PC-3 (cell line): ENCODE measurements at regions not wholly inside any gene's neighbourhood (a gene's known extent, or its start where the extent isn't known, plus 50 kb on each side); places are given as distances from the start of the nearest gene placed in this dataset.

Experiments used
- ATAC-seq: fragments of 200-7000 bp; cut with Tn5 transposase; 2 replicates; pipeline ENCODE4 v1.9.1; 2020; ENCODE audit warnings: mild to moderate bottlenecking, moderate library complexity
- BruUV-seq: library from RNA; stranded (reverse); fragments of 400-500 nt; replicated peaks from 2 replicates; lab custom pipeline; 2021; lab: Mats Ljungman, UMichigan
- CTCF ChIA-PET: fragments of 300-600 bp; sonication (Branson Sonifier 250); formaldehyde crosslinking; loops from one replicate; lab custom pipeline; 2022; ENCODE audit warnings: antibody characterized with exemption; lab: Charles Lee
- POLR2A ChIA-PET: fragments of 300-600 bp; sonication (Branson Sonifier 250); formaldehyde crosslinking; loops from one replicate; lab custom pipeline; 2022; ENCODE audit warnings: antibody characterized with exemption; ENCODE audit not compliant: unreplicated experiment; lab: Charles Lee
- DNase-seq: peaks from one replicate; pipeline ENCODE4 v3.0.0-alpha.2; 2015
- H2AFZ ChIP-seq: fragments of 300-600 bp; sonication (generic); 2 replicates; pipeline ENCODE4 v1.6.0; 2016; ENCODE audit warnings: antibody characterized with exemption, low read length
- H3F3A ChIP-seq: fragments of 300-600 bp; sonication (generic); one replicate; pipeline ENCODE4 v1.6.0; 2017; ENCODE audit warnings: antibody characterized with exemption, low read length, control low read depth, mild to moderate bottlenecking; ENCODE audit not compliant: unreplicated experiment
- H3K27ac ChIP-seq: fragments of 300-600 bp; sonication (generic); 2 replicates; pipeline ENCODE4 v1.5.1; 2016; ENCODE audit warnings: mild to moderate bottlenecking, low read length
- H3K27me3 ChIP-seq: fragments of 300-600 bp; sonication (generic); 2 replicates; pipeline ENCODE4 v1.6.1; 2016; ENCODE audit warnings: low read length, mixed read lengths
- H3K36me3 ChIP-seq: fragments of 300-600 bp; sonication (generic); 2 replicates; pipeline ENCODE4 v1.6.1; 2016; ENCODE audit warnings: low read depth, mixed run types, low read length, mixed read lengths
- H3K4me1 ChIP-seq: fragments of 300-600 bp; sonication (generic); 2 replicates; pipeline ENCODE4 v1.5.1; 2016; ENCODE audit warnings: low read length; ENCODE audit not compliant: insufficient read depth
- H3K4me2 ChIP-seq: fragments of 300-600 bp; sonication (generic); 2 replicates; pipeline ENCODE4 v1.6.0; 2016; ENCODE audit warnings: low read length
- H3K4me3 ChIP-seq: fragments of 300-600 bp; sonication (generic); 2 replicates; pipeline ENCODE4 v1.5.1; 2016; ENCODE audit warnings: mild to moderate bottlenecking, low read length, mixed read lengths
- H3K79me2 ChIP-seq: fragments of 300-600 bp; sonication (generic); 2 replicates; pipeline ENCODE4 v1.6.1; 2017; ENCODE audit warnings: low read length, mixed read lengths
- H3K9ac ChIP-seq: fragments of 300-600 bp; sonication (generic); 2 replicates; pipeline ENCODE4 v1.6.0; 2016; ENCODE audit warnings: mild to moderate bottlenecking, low read length
- H3K9me2 ChIP-seq: fragments of 300-600 bp; sonication (generic); replicated peaks from 2 replicates; pipeline ENCODE4 v1.6.1; 2016; ENCODE audit warnings: mixed run types, low read length, mixed read lengths
- H3K9me3 ChIP-seq: fragments of 300-600 bp; sonication (generic); 2 replicates; pipeline ENCODE4 v1.6.1; 2016; ENCODE audit warnings: low read length, mixed read lengths
- H4K20me1 ChIP-seq: fragments of 300-600 bp; sonication (generic); 2 replicates; pipeline ENCODE4 v1.6.1; 2016; ENCODE audit warnings: low read length, mixed read lengths
- EZH2 ChIP-seq: fragments of 300-600 bp; sonication (generic); IDR thresholded peaks from one replicate; pipeline ENCODE4 v1.6.1; 2017; ENCODE audit warnings: antibody characterized with exemption, mild to moderate bottlenecking, low read length; ENCODE audit not compliant: unreplicated experiment
- EZH2phosphoT487 ChIP-seq: fragments of 300-600 bp; sonication (generic); IDR thresholded peaks from 2 replicates; pipeline ENCODE4 v1.6.1; 2018; ENCODE audit warnings: mild to moderate bottlenecking, antibody characterized with exemption, low read length, borderline replicate concordance
- intact Hi-C: fragments of 100-400 bp; cut with micrococcal nuclease; formaldehyde crosslinking; loops from 2 replicates; pipeline ENCODE4 v1.9.0; 2023
- TF ChIP-seq, protein P1 (sequence below): fragments of 300-600 bp; sonication (generic); conservative IDR thresholded peaks from 2 replicates; pipeline ENCODE4 v1.5.1; 2017; ENCODE audit warnings: antibody characterized with exemption, low read depth, mild to moderate bottlenecking, low read length

GRCh38 chr4:27789773-27790172 is 929.1 kb downstream of the STIM2 start:
- DNase-seq, result peak; percentile 75

DNA sequence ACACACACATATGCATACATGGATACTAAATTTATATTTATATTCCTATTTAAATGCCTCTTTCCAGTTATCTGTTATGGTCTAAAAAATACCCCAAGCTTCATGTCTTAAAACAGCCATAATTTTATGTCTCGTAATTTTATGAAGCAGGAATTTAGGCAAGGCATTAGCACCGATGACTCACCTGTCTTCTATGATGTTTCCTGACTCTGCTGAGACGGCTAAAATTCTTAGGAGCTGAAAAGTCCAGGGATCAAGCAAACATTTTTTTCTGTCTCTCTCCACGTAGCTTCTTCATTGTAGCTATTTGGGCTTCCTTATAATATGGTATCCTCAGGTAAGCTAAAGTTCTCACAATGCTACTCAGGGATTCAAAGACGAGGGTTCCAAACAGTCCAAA is 930.3 kb downstream of the STIM2 start:
- peak overlapping the region; percentile 25; the same call in 1 of the 2 replicates for H3K4me3 ChIP-seq
- ATAC-seq, result peak; percentile 58
- H3F3A ChIP-seq, result no peaks in the 10 kb centered on the region
- H3K27ac ChIP-seq, result peak overlapping the region; percentile 69
- no peaks in the 10 kb centered on the region for H4K20me1 ChIP-seq
- H3K79me2 ChIP-seq, result no peaks in the 10 kb centered on the region
- H3K9me3 ChIP-seq, result no peaks in the 10 kb centered on the region
- intact Hi-C loops, result loop anchor here (2.0 kb wide), 1 partner anchor 76 kb away; no protein-coding TSS in a partner anchor
- BruUV-seq, result no TSS peak
- CTCF ChIA-PET, result no interaction called here
- no peak for TF ChIP-seq EZH2phosphoT487
- TF ChIP-seq, protein P1, sequence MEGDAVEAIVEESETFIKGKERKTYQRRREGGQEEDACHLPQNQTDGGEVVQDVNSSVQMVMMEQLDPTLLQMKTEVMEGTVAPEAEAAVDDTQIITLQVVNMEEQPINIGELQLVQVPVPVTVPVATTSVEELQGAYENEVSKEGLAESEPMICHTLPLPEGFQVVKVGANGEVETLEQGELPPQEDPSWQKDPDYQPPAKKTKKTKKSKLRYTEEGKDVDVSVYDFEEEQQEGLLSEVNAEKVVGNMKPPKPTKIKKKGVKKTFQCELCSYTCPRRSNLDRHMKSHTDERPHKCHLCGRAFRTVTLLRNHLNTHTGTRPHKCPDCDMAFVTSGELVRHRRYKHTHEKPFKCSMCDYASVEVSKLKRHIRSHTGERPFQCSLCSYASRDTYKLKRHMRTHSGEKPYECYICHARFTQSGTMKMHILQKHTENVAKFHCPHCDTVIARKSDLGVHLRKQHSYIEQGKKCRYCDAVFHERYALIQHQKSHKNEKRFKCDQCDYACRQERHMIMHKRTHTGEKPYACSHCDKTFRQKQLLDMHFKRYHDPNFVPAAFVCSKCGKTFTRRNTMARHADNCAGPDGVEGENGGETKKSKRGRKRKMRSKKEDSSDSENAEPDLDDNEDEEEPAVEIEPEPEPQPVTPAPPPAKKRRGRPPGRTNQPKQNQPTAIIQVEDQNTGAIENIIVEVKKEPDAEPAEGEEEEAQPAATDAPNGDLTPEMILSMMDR, result no peak
- no peak for TF ChIP-seq EZH2
- H3K4me2 ChIP-seq, result peak overlapping the region; percentile 65
- no peaks in the 10 kb centered on the region for H3K36me3 ChIP-seq
- peaks cover 53% of the 10 kb centered on the region for H3K4me1 ChIP-seq
- H3K27me3 ChIP-seq, result no peaks in the 10 kb centered on the region
- POLR2A ChIA-PET, result no interaction called here
- H3K9ac ChIP-seq, result no peak overlapping the region
- DNase-seq, result peak; percentile 65
- H3K9me2 ChIP-seq, result no peaks in the 10 kb centered on the region
- H2AFZ ChIP-seq, result no peak overlapping the region

More at GRCh38 chr4:27789773-27790172, 929.1 kb downstream of the STIM2 start:
- no peaks in the 10 kb centered on the region for H3K9me2 ChIP-seq
- H3K4me1 ChIP-seq, result peaks cover 53% of the 10 kb centered on the region
- H3K4me3 ChIP-seq, result peak overlapping the region; percentile 25
- H3K4me2 ChIP-seq, result peak overlapping the region; percentile 65
- no peaks in the 10 kb centered on the region for H3K27me3 ChIP-seq
- BruUV-seq, result no TSS peak
- peak overlapping the region; percentile 13; the same call in 1 of the 2 replicates for H2AFZ ChIP-seq
- no peak overlapping the region for H3K9ac ChIP-seq
- intact Hi-C loops, result loop anchor here (2.0 kb wide), 1 partner anchor 75 kb away; no protein-coding TSS in a partner anchor
- H3K27ac ChIP-seq, result 0 out of 2 replicates have a peak overlapping the region, but pooled peaks have one; percentile 69
- TF ChIP-seq, protein P1, result no peak
- no peak for TF ChIP-seq EZH2phosphoT487
- TF ChIP-seq EZH2, result no peak
- peak; percentile 62 for ATAC-seq
- no peaks in the 10 kb centered on the region for H3K9me3 ChIP-seq
- POLR2A ChIA-PET, result no interaction called here
- no peaks in the 10 kb centered on the region for H3K79me2 ChIP-seq
- no peaks in the 10 kb centered on the region for H3K36me3 ChIP-seq
- H4K20me1 ChIP-seq, result no peaks in the 10 kb centered on the region
- no peaks in the 10 kb centered on the region for H3F3A ChIP-seq
- CTCF ChIA-PET, result no interaction called here

DNA sequence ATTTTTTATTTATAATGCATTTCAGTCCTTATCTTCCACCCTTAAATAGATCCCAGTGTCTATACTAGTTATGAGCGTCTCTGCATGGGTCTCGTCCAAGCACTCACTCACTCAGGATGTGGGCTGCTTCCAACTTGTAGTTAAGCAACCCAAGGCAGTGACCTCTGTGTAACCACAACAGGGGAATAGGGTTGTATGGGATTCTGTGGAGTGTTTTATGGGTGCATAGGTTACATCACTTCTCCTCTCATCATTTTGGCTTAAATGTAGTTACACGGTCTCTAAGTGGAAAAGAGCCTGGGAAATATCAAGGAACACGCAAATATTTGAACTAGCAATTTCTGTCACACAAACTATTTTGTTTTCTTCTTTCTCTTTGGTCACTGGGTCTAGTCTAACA is 931.0 kb downstream of the STIM2 start:
- DNase-seq, result peak; percentile 80
- no TSS peak for BruUV-seq
- CTCF ChIA-PET, result no interaction called here

More for the DNA sequence above, 931.0 kb downstream of the STIM2 start:
- H3K79me2 ChIP-seq, result no peaks in the 10 kb centered on the region
- no peak overlapping the region for H2AFZ ChIP-seq
- no peaks in the 10 kb centered on the region for H3K36me3 ChIP-seq
- peak overlapping the region; percentile 65; the same call in 1 of the 2 replicates for H3K4me2 ChIP-seq
- no peak overlapping the region for H3K9ac ChIP-seq
- POLR2A ChIA-PET, result no interaction called here
- TF ChIP-seq, protein P1, result no peak
- TF ChIP-seq EZH2 (no peak), EZH2phosphoT487 (no peak)
- ATAC-seq, result peak; percentile 80
- H4K20me1 ChIP-seq, result no peaks in the 10 kb centered on the region
- H3F3A ChIP-seq, result no peaks in the 10 kb centered on the region
- H3K27ac ChIP-seq, result peak overlapping the region; percentile 69; the same call in 1 of the 2 replicates
- no peaks in the 10 kb centered on the region for H3K27me3 ChIP-seq
- H3K4me1 ChIP-seq, result peaks cover 51% of the 10 kb centered on the region
- intact Hi-C loops, result loop anchor here (2.0 kb wide), 1 partner anchor 77 kb away; no protein-coding TSS in a partner anchor
- H3K9me3 ChIP-seq, result no peaks in the 10 kb centered on the region
- no peak overlapping the region; the same call in 1 of the 2 replicates for H3K4me3 ChIP-seq
- no peaks in the 10 kb centered on the region for H3K9me2 ChIP-seq
